Medulla oblongata (tissue), 1 donor: ENCODE measurements at regions not wholly inside any gene's neighbourhood (a gene's known extent, or its start where the extent isn't known, plus 50 kb on each side); places are given as distances from the start of the nearest gene placed in this dataset.
A peak's percentile ranks its signal among the peaks of the same experiment; 100 is the strongest.

Source experiments
- DNase-seq: peaks from one replicate; pipeline ENCODE4 v3.0.0-alpha.2; 2015; ENCODE audit errors: extremely low spot score

- DNase-seq, result no peak
These were observed 214.2 kb downstream of the FOXA2 start for GRCh38 chr20:22370137-22370536.

- no peak for DNase-seq
These were observed 215.3 kb downstream of the FOXA2 start for GRCh38 chr20:22369100-22369499.

- DNase-seq, result peak; percentile 17
These were observed 216.1 kb downstream of the FOXA2 start for GRCh38 chr20:22368235-22368634.

- DNase-seq, result peak; percentile 21
These were observed 217.7 kb downstream of the FOXA2 start for GRCh38 chr20:22366631-22367030.

GRCh38 chr20:22354647-22355046 lies 229.7 kb downstream of the FOXA2 start:
- DNase-seq, result no peak

GRCh38 chr20:22353586-22353985 lies 230.8 kb downstream of the FOXA2 start:
- no peak for DNase-seq

GRCh38 chr20:22352019-22352418 lies 232.4 kb downstream of the FOXA2 start:
- no peak for DNase-seq

- no peak for DNase-seq
These were observed 233.7 kb downstream of the FOXA2 start for GRCh38 chr20:22350624-22351023.

GRCh38 chr20:22348010-22348409 lies 236.4 kb downstream of the FOXA2 start:
- DNase-seq, result no peak

- no peak for DNase-seq
These were observed 237.7 kb downstream of the FOXA2 start for GRCh38 chr20:22346716-22347115.

- DNase-seq, result no peak
These were observed 240.8 kb downstream of the FOXA2 start for GRCh38 chr20:22343612-22344011.

GRCh38 chr20:22342410-22342809 lies 242.0 kb downstream of the FOXA2 start:
- DNase-seq, result no peak

- no peak for DNase-seq
These were observed 242.9 kb downstream of the FOXA2 start for GRCh38 chr20:22341508-22341907.

- no peak for DNase-seq
These were observed 244.4 kb downstream of the FOXA2 start for GRCh38 chr20:22339946-22340345.

GRCh38 chr20:22339091-22339881 lies 245.1 kb downstream of the FOXA2 start:
- peak; percentile 79 for DNase-seq

GRCh38 chr20:22338140-22338708 lies 246.1 kb downstream of the FOXA2 start:
- no peak for DNase-seq

GRCh38 chr20:22335210-22335609 lies 249.2 kb downstream of the FOXA2 start:
- DNase-seq, result no peak

- peak; percentile 55 for DNase-seq
These were observed 250.4 kb downstream of the FOXA2 start for GRCh38 chr20:22333885-22334545.

GRCh38 chr20:22324505-22324904 lies 259.9 kb downstream of the FOXA2 start:
- DNase-seq, result no peak

GRCh38 chr20:22322513-22322912 lies 261.9 kb downstream of the FOXA2 start:
- DNase-seq, result no peak

- DNase-seq, result no peak
These were observed 263.2 kb downstream of the FOXA2 start for GRCh38 chr20:22321191-22321590.

GRCh38 chr20:22320245-22320915 lies 264.0 kb downstream of the FOXA2 start:
- no peak for DNase-seq
